Gastrocnemius medialis (tissue), 4 donors: ENCODE measurements at regions not wholly inside any gene's neighbourhood (a gene's known extent, or its start where the extent isn't known, plus 50 kb on each side); places are given as distances from the start of the nearest gene placed in this dataset.

Experiments
- ATAC-seq, 2 donors: fragments of 150-250 bp; one replicate each; pipeline ENCODE4 v1.9.1; 2016
- DNase-seq, 2 donors: peaks; one replicate each; pipeline ENCODE4 v3.0.0-alpha.2; 2019
- H3K27ac ChIP-seq, 4 donors: fragments of 200-600 bp; sonication (generic); 1 replicate in 1 of 4; 2 replicates in 3 of 4; pipeline ENCODE4 v1.5.1; 2016 to 2018; ENCODE audit warnings: mild to moderate bottlenecking in 2 of 4, moderate library complexity in 1 of 4
- H3K27me3 ChIP-seq, 3 donors: fragments of 200-600 bp; sonication (generic) in 2 of 3; 1 replicate in 1 of 3; 2 replicates in 2 of 3; pipeline versions ENCODE4 v1.5.1 to v1.6.0; 2016 to 2019; ENCODE audit warnings: mild to moderate bottlenecking in 1 of 3, moderate library complexity in 1 of 3
- H3K36me3 ChIP-seq, 2 donors: fragments of 200-600 bp; sonication (generic) in 1 of 2; one replicate each; pipeline ENCODE4 v1.5.1; 2017 to 2018
- H3K4me1 ChIP-seq, 2 donors: fragments of 200-600 bp; sonication (generic) in 1 of 2; one replicate each; pipeline ENCODE4 v1.5.1; 2016 to 2017; ENCODE audit warnings: mild to moderate bottlenecking in 2 of 2
- H3K4me3 ChIP-seq, 4 donors: fragments of 200-600 bp; sonication (generic) in 3 of 4; 1 replicate in 1 of 4; 2 replicates in 3 of 4; pipeline ENCODE4 v1.5.1; 2016 to 2019; ENCODE audit warnings: mild to moderate bottlenecking in 2 of 4
- H3K9me3 ChIP-seq, 3 donors: fragments of 200-600 bp; sonication (generic) in 2 of 3; 1 replicate in 1 of 3; 2 replicates in 2 of 3; pipeline ENCODE4 v1.5.1; 2016 to 2019
- CTCF ChIP-seq, 5 experiments: fragments of 450-650 bp in 3 of 5; fragments of 200-600 bp in 2 of 5; sonication (generic) in 2 of 5; IDR thresholded peaks in 4 of 5; conservative IDR thresholded peaks in 1 of 5; 1 replicate in 4 of 5; 2 replicates in 1 of 5; pipeline ENCODE4 v1.5.1; 2016 to 2019; ENCODE audit warnings: antibody characterized with exemption in 5 of 5, mild to moderate bottlenecking in 3 of 5, moderate library complexity in 3 of 5
- POLR2A ChIP-seq, 2 donors: fragments of 450-650 bp; IDR thresholded peaks; one replicate each; pipeline ENCODE4 v1.6.1; 2017; ENCODE audit warnings: antibody characterized with exemption in 2 of 2, mild to moderate bottlenecking in 2 of 2, moderate library complexity in 2 of 2
- in situ Hi-C, 4 donors: fragments of 200-750 bp; cut with MboI; loops; one replicate each; pipeline versions ENCODE4 v1.15.0 to v1.8.0; 2017; ENCODE audit warnings: low sequenced_read_pairs in 4 of 4
- intact Hi-C: fragments of 100-400 bp; cut with DNase I; formaldehyde crosslinking; loops from one replicate; pipeline ENCODE4 v1.15.1; 2023; ENCODE audit warnings: low total_unique reads

DNA sequence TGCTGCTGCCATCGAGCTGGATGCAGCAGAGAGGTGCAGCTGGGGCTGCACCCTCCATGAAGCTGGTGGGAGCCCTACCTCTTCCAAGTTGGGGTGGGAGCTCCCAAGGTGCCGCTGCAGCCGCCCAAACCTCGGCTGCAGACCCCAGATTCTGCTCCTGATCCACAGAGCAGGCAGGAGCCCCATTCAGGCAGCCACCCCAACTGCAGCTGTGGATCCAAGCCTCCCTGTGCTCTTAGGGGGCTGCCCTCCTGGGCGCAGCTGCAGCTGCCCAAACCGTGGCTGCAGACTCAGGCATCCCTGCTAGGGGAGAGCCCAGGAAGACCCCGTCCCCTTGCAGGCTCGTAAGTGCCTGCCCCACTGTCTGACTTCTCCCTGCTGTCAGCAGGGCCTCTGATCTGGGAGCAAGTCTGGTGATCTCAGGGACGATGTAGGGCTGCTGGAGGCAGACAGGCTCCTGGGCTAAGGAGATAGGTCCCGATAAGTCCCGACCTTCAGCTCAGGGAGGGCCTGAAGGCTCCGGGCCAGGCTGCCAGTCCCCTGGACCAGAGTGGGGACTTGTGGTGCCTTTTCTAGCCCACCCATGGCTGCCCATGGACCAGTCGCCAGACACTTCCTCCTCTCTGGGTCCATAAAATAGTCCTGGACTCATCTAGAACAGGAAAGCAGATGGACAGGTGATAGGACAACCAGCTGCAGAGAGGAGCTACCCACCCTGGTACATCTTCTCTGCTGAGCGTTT is 767.1 kb upstream of the CDH7 start:
- DNase-seq = no peak
- TF ChIP-seq CTCF (IDR thresholded peaks at IDR 0.05 in 4 of 5, conservative IDR thresholded peaks at IDR 0.05 in 1 of 5) (no peak), POLR2A (IDR thresholded peaks at IDR 0.05) (no peak)
- no peaks in the 10 kb centered on the region for H3K9me3 ChIP-seq
- no peaks in the 10 kb centered on the region for H3K36me3 ChIP-seq
- in situ Hi-C loops (no loop called here), intact Hi-C loops (no loop called here)
- H3K4me3 ChIP-seq = no peak overlapping the region
- H3K27me3 ChIP-seq = no peaks in the 10 kb centered on the region
- no peak for ATAC-seq
- H3K4me1 ChIP-seq = no peaks in the 10 kb centered on the region
- H3K27ac ChIP-seq = no peak overlapping the region

DNA sequence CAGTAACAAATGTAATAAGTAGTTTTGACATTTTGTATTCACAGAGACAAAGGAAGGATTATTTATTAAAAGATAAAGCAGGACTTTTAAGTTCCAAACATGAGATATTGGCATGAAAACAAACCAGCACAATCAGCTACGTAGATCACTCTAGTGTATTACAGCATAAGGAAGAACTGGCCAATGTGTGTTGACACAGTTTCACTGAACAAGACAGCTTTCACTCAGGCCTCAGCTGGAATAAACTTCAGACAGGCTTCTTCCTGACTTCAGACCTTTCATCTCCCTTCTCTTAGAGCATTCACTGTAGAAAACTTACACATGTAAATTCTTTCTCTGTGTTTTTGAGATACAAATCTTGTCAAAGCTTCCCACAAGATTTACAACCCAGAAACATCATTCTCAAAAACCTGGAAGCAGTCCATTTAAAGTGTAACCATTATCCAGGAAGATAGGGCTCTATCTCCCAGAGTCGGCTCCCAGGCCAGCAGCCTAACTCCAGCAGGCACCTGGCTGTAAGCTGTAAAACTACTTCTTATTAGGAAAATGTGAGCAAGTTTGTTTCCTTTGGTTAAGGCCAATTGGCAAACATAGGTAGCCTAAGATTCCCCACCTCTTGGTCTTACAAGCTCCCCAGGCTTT is 768.3 kb upstream of the CDH7 start:
- no peaks in the 10 kb centered on the region for H3K9me3 ChIP-seq
- no peaks in the 10 kb centered on the region for H3K27me3 ChIP-seq
- ATAC-seq = no peak
- no peak for DNase-seq
- no peak overlapping the region for H3K4me3 ChIP-seq
- intact Hi-C loops (no loop called here), in situ Hi-C loops (no loop called here)
- TF ChIP-seq CTCF (IDR thresholded peaks at IDR 0.05 in 4 of 5, conservative IDR thresholded peaks at IDR 0.05 in 1 of 5) = no peak
- TF ChIP-seq POLR2A (IDR thresholded peaks at IDR 0.05) = no peak
- no peaks in the 10 kb centered on the region for H3K4me1 ChIP-seq
- H3K36me3 ChIP-seq = no peaks in the 10 kb centered on the region
- H3K27ac ChIP-seq = no peak overlapping the region

DNA sequence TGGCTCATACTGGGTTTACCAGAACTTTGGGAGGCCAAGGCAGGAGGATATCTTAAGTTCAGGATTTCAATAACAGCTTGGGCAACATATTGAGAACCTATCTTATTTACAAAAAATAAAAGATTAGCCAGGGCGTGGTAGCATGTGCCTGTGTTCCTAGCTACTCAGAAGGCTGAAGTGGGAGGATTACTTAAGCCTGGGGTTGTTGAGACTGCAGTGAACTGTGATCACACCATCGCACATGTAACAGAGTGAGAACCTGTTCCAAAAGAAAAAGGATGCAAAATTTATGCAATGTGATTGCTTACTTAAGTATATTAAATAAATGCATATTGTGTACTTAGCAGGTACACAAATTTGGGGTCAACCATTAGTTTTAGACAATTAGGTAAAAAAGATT is 768.9 kb upstream of the CDH7 start:
- intact Hi-C loops = no loop called here
- Histone ChIP-seq H3K27me3 (no peaks in the 10 kb centered on the region), H3K36me3 (no peaks in the 10 kb centered on the region), H3K4me1 (no peaks in the 10 kb centered on the region), H3K27ac (no peak overlapping the region), H3K4me3 (no peak overlapping the region), H3K9me3 (no peaks in the 10 kb centered on the region)
- DNase-seq = no peak
- TF ChIP-seq CTCF (IDR thresholded peaks at IDR 0.05 in 4 of 5, conservative IDR thresholded peaks at IDR 0.05 in 1 of 5) = no peak
- no peak for TF ChIP-seq POLR2A (IDR thresholded peaks at IDR 0.05)
- in situ Hi-C loops = no loop called here
- no peak for ATAC-seq

- TF ChIP-seq POLR2A (IDR thresholded peaks at IDR 0.05) = no peak
- TF ChIP-seq CTCF (IDR thresholded peaks at IDR 0.05 in 4 of 5, conservative IDR thresholded peaks at IDR 0.05 in 1 of 5) = no peak
- in situ Hi-C loops = no loop called here
- no peak overlapping the region for H3K27ac ChIP-seq
Measured at GRCh38 chr18:64979791-64980190, 771.0 kb upstream of the CDH7 start.

More at GRCh38 chr18:64979791-64980190, 771.0 kb upstream of the CDH7 start:
- Histone ChIP-seq H3K36me3 (no peaks in the 10 kb centered on the region), H3K27me3 (no peaks in the 10 kb centered on the region), H3K4me3 (no peak overlapping the region), H3K9me3 (no peaks in the 10 kb centered on the region), H3K4me1 (no peaks in the 10 kb centered on the region)
- intact Hi-C loops = no loop called here
- DNase-seq (no peak), ATAC-seq (no peak)
